H1 (cell line): ENCODE measurements at regions not wholly inside any gene's neighbourhood (a gene's known extent, or its start where the extent isn't known, plus 50 kb on each side); places are given as distances from the start of the nearest gene placed in this dataset.

Source experiments
- CTCF ChIA-PET: fragments of 300-600 bp; sonication (Branson Sonifier 250); formaldehyde crosslinking; loops from one replicate; lab custom pipeline; 2021; ENCODE audit not compliant: partially characterized antibody; lab: Charles Lee
- POLR2A ChIA-PET: fragments of 300-600 bp; sonication (Branson Sonifier 250); formaldehyde crosslinking; loops from one replicate; lab custom pipeline; 2021; ENCODE audit warnings: inconsistent platforms; ENCODE audit not compliant: partially characterized antibody; lab: Charles Lee
- DNase-seq, 2 experiments: peaks; one replicate each; pipeline versions ENCODE4 v3.0.0 to v3.0.0-alpha.2; 2010 to 2022; ENCODE audit warnings: low spot score in 2 of 2, low read depth in 1 of 2, mixed read lengths in 1 of 2
- FAIRE-seq: peaks from 2 replicates; lab custom pipeline; 2011; peaks lifted over from hg19 to GRCh38; lab: Jason Lieb, UNC
- H2AFZ ChIP-seq: 2 replicates; pipeline ENCODE4 v1.8.1; 2012; ENCODE audit warnings: low read length, inconsistent platforms
- H2AK5ac ChIP-seq: 2 replicates; pipeline ENCODE4 v1.6.1; 2013; ENCODE audit warnings: low read depth, low read length
- H2BK120ac ChIP-seq: replicated peaks from 2 replicates; pipeline ENCODE3; 2013; ENCODE audit warnings: low read depth, low read length, inconsistent platforms
- H2BK12ac ChIP-seq: 2 replicates; pipeline ENCODE4 v1.6.1; 2013; ENCODE audit warnings: low read depth, low read length
- H2BK15ac ChIP-seq: 2 replicates; pipeline ENCODE4 v1.6.1; 2013; ENCODE audit warnings: low read length
- H2BK20ac ChIP-seq: 2 replicates; pipeline ENCODE4 v1.6.1; 2013; ENCODE audit warnings: low read length
- H2BK5ac ChIP-seq: 2 replicates; pipeline ENCODE4 v1.6.1; 2013; ENCODE audit warnings: low read depth, low read length
- H3K14ac ChIP-seq: 2 replicates; pipeline ENCODE4 v1.6.1; 2013; ENCODE audit warnings: inconsistent platforms; ENCODE audit not compliant: insufficient read length
- H3K18ac ChIP-seq: 2 replicates; pipeline ENCODE4 v1.6.1; 2013; ENCODE audit warnings: low read length; ENCODE audit errors: extremely low read depth
- H3K23ac ChIP-seq: 2 replicates; pipeline ENCODE4 v1.6.1; 2013; ENCODE audit warnings: inconsistent platforms; ENCODE audit not compliant: insufficient read length
- H3K23me2 ChIP-seq: 2 replicates; pipeline ENCODE4 v1.6.1; 2013; ENCODE audit warnings: low read depth, low read length
- H3K27ac ChIP-seq: 2 replicates; pipeline ENCODE4 v1.6.1; 2011; ENCODE audit warnings: low read depth, low read length, inconsistent platforms
- H3K27me3 ChIP-seq, 4 experiments: replicated peaks in 1 of 4; 1 replicate in 1 of 4; 2 replicates in 3 of 4; pipeline versions ENCODE4 v1.6.1 to v1.8.1; 2011 to 2013; ENCODE audit warnings: low read length in 3 of 4, mild to moderate bottlenecking in 3 of 4, inconsistent platforms in 2 of 4, mixed read lengths in 2 of 4, moderate library complexity in 1 of 4; ENCODE audit not compliant: control insufficient read depth in 3 of 4, insufficient read depth in 3 of 4; ENCODE audit errors: extremely low read depth in 1 of 4
- H3K36me3 ChIP-seq, 4 experiments: 2 replicates each; pipeline versions ENCODE4 v1.6.1 to v1.8.1; 2011 to 2013; ENCODE audit warnings: mild to moderate bottlenecking in 4 of 4, low read length in 3 of 4, moderate library complexity in 2 of 4, control low read depth in 1 of 4, inconsistent platforms in 1 of 4; ENCODE audit not compliant: insufficient read depth in 4 of 4, control insufficient read depth in 2 of 4
- H3K4ac ChIP-seq: replicated peaks from 2 replicates; pipeline ENCODE3; 2013; ENCODE audit warnings: low read length, low read depth, mixed read lengths, inconsistent platforms; ENCODE audit not compliant: insufficient read length
- H3K4me1 ChIP-seq, 4 experiments: replicated peaks in 1 of 4; 1 replicate in 1 of 4; 2 replicates in 3 of 4; pipeline versions ENCODE4 v1.6.1 to v1.8.1; 2011 to 2013; ENCODE audit warnings: low read length in 3 of 4, inconsistent platforms in 2 of 4, mixed read lengths in 1 of 4; ENCODE audit not compliant: insufficient read depth in 4 of 4, control insufficient read depth in 3 of 4
- H3K4me2 ChIP-seq, 2 experiments: 2 replicates each; pipeline versions ENCODE4 v1.6.1 to v1.8.1; 2011 to 2013; ENCODE audit warnings: low read depth in 2 of 2, low read length in 2 of 2, control low read depth in 1 of 2, inconsistent platforms in 1 of 2, mild to moderate bottlenecking in 1 of 2; ENCODE audit not compliant: insufficient read depth in 1 of 2
- H3K4me3 ChIP-seq, 4 experiments: fragments of 200-600, 300-600 bp in 1 of 4; sonication (generic), shearing (Covaris generic), sonication (Bioruptor Twin) in 1 of 4; 2 replicates each; pipeline versions ENCODE4 v1.5.1 to v1.8.1; 2011 to 2016; ENCODE audit warnings: low read length in 4 of 4, low read depth in 3 of 4, control low read depth in 2 of 4, inconsistent platforms in 2 of 4, mild to moderate bottlenecking in 2 of 4, mixed read lengths in 1 of 4, moderate library complexity in 1 of 4; ENCODE audit not compliant: insufficient read depth in 2 of 4; ENCODE audit errors: extremely low read depth in 1 of 4
- H3K56ac ChIP-seq: replicated peaks from 2 replicates; pipeline ENCODE3; 2013; ENCODE audit warnings: low read depth, mild to moderate bottlenecking, mixed read lengths, low read length, inconsistent platforms; ENCODE audit not compliant: insufficient read length
- H3K79me1 ChIP-seq: 2 replicates; pipeline ENCODE4 v1.6.1; 2013; ENCODE audit warnings: low read depth, low read length, control low read depth
- H3K79me2 ChIP-seq, 2 experiments: 2 replicates each; pipeline versions ENCODE4 v1.6.1 to v1.8.1; 2012 to 2013; ENCODE audit warnings: low read length in 2 of 2, mild to moderate bottlenecking in 2 of 2, inconsistent platforms in 1 of 2; ENCODE audit not compliant: insufficient read depth in 2 of 2, control insufficient read depth in 1 of 2
- H3K9ac ChIP-seq, 4 experiments: replicated peaks in 1 of 4; 1 replicate in 1 of 4; 2 replicates in 3 of 4; pipeline versions ENCODE4 v1.6.1 to v1.8.1; 2011 to 2013; ENCODE audit warnings: low read depth in 3 of 4, low read length in 3 of 4, control low read depth in 2 of 4, mild to moderate bottlenecking in 2 of 4, moderate library complexity in 2 of 4, inconsistent platforms in 1 of 4; ENCODE audit errors: extremely low read depth in 1 of 4
- H3K9me3 ChIP-seq, 2 experiments: 2 replicates each; pipeline versions ENCODE4 v1.6.1 to v1.8.1; 2012 to 2013; ENCODE audit warnings: mild to moderate bottlenecking in 2 of 2, moderate library complexity in 2 of 2, control low read depth in 1 of 2, inconsistent platforms in 1 of 2, low read depth in 1 of 2, low read length in 1 of 2, mixed read lengths in 1 of 2; ENCODE audit not compliant: insufficient read depth in 2 of 2
- H4K20me1 ChIP-seq, 2 experiments: replicated peaks in 1 of 2; 2 replicates each; pipeline versions ENCODE3 to v1.8.1; 2011 to 2013; ENCODE audit warnings: inconsistent platforms in 2 of 2, low read length in 2 of 2, mild to moderate bottlenecking in 1 of 2; ENCODE audit not compliant: insufficient read depth in 2 of 2, control insufficient read depth in 1 of 2
- H4K5ac ChIP-seq: 2 replicates; pipeline ENCODE4 v1.6.1; 2013; ENCODE audit warnings: low read length, low read depth, mixed read lengths, inconsistent platforms; ENCODE audit not compliant: insufficient read length
- H4K8ac ChIP-seq: 2 replicates; pipeline ENCODE4 v1.8.0; 2013; ENCODE audit warnings: mild to moderate bottlenecking, moderate library complexity, low read length, inconsistent platforms; ENCODE audit not compliant: insufficient read depth; ENCODE audit errors: extremely low read depth
- H4K91ac ChIP-seq: replicated peaks from 2 replicates; pipeline ENCODE3; 2013; ENCODE audit warnings: low read length, mixed read lengths, inconsistent platforms; ENCODE audit not compliant: insufficient read length
- CHD7 ChIP-seq: fragments of 300-600 bp; sonication (generic); IDR thresholded peaks from 2 replicates; pipeline ENCODE4 v1.7.1; 2012; ENCODE audit warnings: low read length, moderate library complexity, mild to moderate bottlenecking, inconsistent platforms; ENCODE audit not compliant: insufficient replicate concordance
- WGBS, 2 experiments: shearing (Covaris generic) in 1 of 2; methylation state at CpG; one replicate each; pipeline versions ENCODE4 v1.1.6 to v1.1.7; 2013 to 2015; ENCODE audit warnings: low lambda C conversion rate in 2 of 2, mixed read lengths in 2 of 2, inconsistent platforms in 1 of 2, low coverage in 1 of 2, missing lambda C conversion rate in 1 of 2; ENCODE audit not compliant: insufficient replicate concordance in 2 of 2, insufficient coverage in 1 of 2, insufficient read length in 1 of 2; ENCODE audit errors: extremely low coverage in 1 of 2, missing lambda C conversion rate in 1 of 2; 5-methylcytosine and 5-hydroxymethylcytosine counted together

- Histone ChIP-seq H3K23ac (no peak overlapping the region), H4K20me1 (no peaks in the 10 kb centered on the region), H4K91ac (no peak overlapping the region), H3K4me3 (no peak overlapping the region), H3K23me2 (no peaks in the 10 kb centered on the region), H3K4ac (no peak overlapping the region), H3K18ac (no peak overlapping the region), H2BK20ac (no peak overlapping the region), H2BK120ac (no peak overlapping the region), H3K56ac (no peak overlapping the region), H4K5ac (no peak overlapping the region), H3K36me3 (no peaks in the 10 kb centered on the region), H3K9me3 (no peaks in the 10 kb centered on the region), H4K8ac (no peak overlapping the region), H3K4me2 (no peak overlapping the region), H3K27ac (no peak overlapping the region), H3K79me2 (no peaks in the 10 kb centered on the region), H2BK5ac (no peak overlapping the region), H2BK12ac (no peak overlapping the region), H3K9ac (no peak overlapping the region), H2AK5ac (no peak overlapping the region), H2AFZ (no peak overlapping the region), H3K14ac (no peak overlapping the region), H3K27me3 (no peaks in the 10 kb centered on the region; a peak in 2 of 7 replicates), H3K79me1 (no peaks in the 10 kb centered on the region), H2BK15ac (no peak overlapping the region), H3K4me1 (no peaks in the 10 kb centered on the region)
- DNase-seq (no peak), FAIRE-seq (no peak)
- ChIA-PET POLR2A (no interaction called here), CTCF (interaction anchor here (0.6 to 1.6 kb wide), 5 partner anchors 9 to 103 kb away, joined by 3 to 4 read pairs (median 3); no protein-coding TSS in a partner anchor)
- WGBS, 2 experiments = 84% methylated on average over 2 of the region's 2 CpGs; no CpG with 5 or more reads in 1 of the 2 experiments
- TF ChIP-seq CHD7 = no peak
These were observed 134.1 kb upstream of the C1QTNF7 start for GRCh38 chr4:15293711-15294110.
